WTC11 (cell line): ENCODE measurements at regions not wholly inside any gene's neighbourhood (a gene's known extent, or its start where the extent isn't known, plus 50 kb on each side); places are given as distances from the start of the nearest gene placed in this dataset.

Experiments used
- ATAC-seq: fragments of 200-7000 bp; cut with Tn5 transposase; 2 replicates; pipeline ENCODE4 v1.10.0; 2021; ENCODE audit warnings: mild to moderate bottlenecking, moderate library complexity
- CTCF ChIA-PET: fragments of 300-600 bp; sonication (Branson Sonifier 250); formaldehyde crosslinking; loops from one replicate; lab custom pipeline; 2021; ENCODE audit warnings: antibody characterized with exemption; lab: Charles Lee
- POLR2A ChIA-PET: fragments of 350-600 bp; sonication (Branson Sonifier 250); formaldehyde crosslinking; loops from one replicate; lab custom pipeline; 2021; ENCODE audit warnings: antibody characterized with exemption; lab: Charles Lee
- DNase-seq: peaks from one replicate; pipeline ENCODE4 v3.0.0; 2021; ENCODE audit warnings: low spot score
- H3K27ac Mint-ChIP-seq: 2 replicates; pipeline ENCODE4 v1.8.0; 2021; ENCODE audit warnings: mixed read lengths
- H3K27me3 Mint-ChIP-seq: 2 replicates; pipeline ENCODE4 v1.8.0; 2021; ENCODE audit warnings: low read depth, mild to moderate bottlenecking, moderate library complexity, mixed read lengths
- H3K36me3 Mint-ChIP-seq: 2 replicates; pipeline ENCODE4 v1.8.0; 2021; ENCODE audit warnings: mixed read lengths
- H3K4me1 Mint-ChIP-seq: 2 replicates; pipeline ENCODE4 v1.8.0; 2022; ENCODE audit warnings: mixed read lengths
- H3K4me3 Mint-ChIP-seq: 2 replicates; pipeline ENCODE4 v1.8.0; 2021; ENCODE audit warnings: mild to moderate bottlenecking, moderate library complexity, mixed read lengths
- H3K9me3 Mint-ChIP-seq: 2 replicates; pipeline ENCODE4 v1.8.0; 2021; ENCODE audit warnings: mixed read lengths
- ATF1 ChIP-seq: sonication (generic); formaldehyde crosslinking; IDR thresholded peaks from 2 replicates; pipeline ENCODE4 v1.8.1; 2023; ENCODE audit warnings: mild to moderate bottlenecking, moderate library complexity, missing genetic modification reagents
- CREB1 ChIP-seq: sonication (generic); formaldehyde crosslinking; IDR thresholded peaks from 2 replicates; pipeline ENCODE4 v1.8.0; 2023; ENCODE audit warnings: mild to moderate bottlenecking, missing genetic modification reagents
- ELF4 ChIP-seq: sonication (generic); formaldehyde crosslinking; IDR thresholded peaks from 2 replicates; pipeline ENCODE4 v1.8.1; 2022; ENCODE audit warnings: low read depth, mild to moderate bottlenecking, moderate library complexity, missing genetic modification reagents
- ESRRA ChIP-seq: sonication (generic); formaldehyde crosslinking; IDR thresholded peaks from 2 replicates; pipeline ENCODE4 v1.8.1; 2022; ENCODE audit warnings: mild to moderate bottlenecking, missing genetic modification reagents, borderline replicate concordance
- FOXP1 ChIP-seq: sonication (generic); formaldehyde crosslinking; IDR thresholded peaks from 2 replicates; pipeline ENCODE4 v1.8.0; 2022; ENCODE audit warnings: missing genetic modification reagents, mild to moderate bottlenecking, moderate library complexity, borderline replicate concordance
- HMGA2 ChIP-seq: fragments of 250-450 bp; sonication (Bioruptor Pico); IDR thresholded peaks from 2 replicates; pipeline ENCODE4 v1.4.0; 2021; ENCODE audit warnings: mild to moderate bottlenecking, moderate library complexity
- MYBL2 ChIP-seq: sonication (generic); formaldehyde crosslinking; IDR thresholded peaks from 2 replicates; pipeline ENCODE4 v1.8.1; 2023; ENCODE audit warnings: mild to moderate bottlenecking, moderate library complexity, missing genetic modification reagents
- NR2C2 ChIP-seq: sonication (generic); formaldehyde crosslinking; IDR thresholded peaks from 2 replicates; pipeline ENCODE4 v1.8.0; 2022; ENCODE audit warnings: mild to moderate bottlenecking, missing genetic modification reagents
- RELA ChIP-seq: sonication (generic); formaldehyde crosslinking; IDR thresholded peaks from 2 replicates; pipeline ENCODE4 v1.8.1; 2022; ENCODE audit warnings: missing genetic modification reagents, mild to moderate bottlenecking, borderline replicate concordance
- SP1 ChIP-seq: sonication (generic); formaldehyde crosslinking; conservative IDR thresholded peaks from 2 replicates; pipeline ENCODE4 v1.8.1; 2022; ENCODE audit warnings: missing genetic modification reagents
- ZNF219 ChIP-seq: sonication (generic); formaldehyde crosslinking; IDR thresholded peaks from 2 replicates; pipeline ENCODE4 v1.8.0; 2023; ENCODE audit warnings: missing genetic modification reagents, mild to moderate bottlenecking, borderline replicate concordance
- ZNF396 ChIP-seq: fragments of 250-450 bp; sonication (Bioruptor Pico); IDR thresholded peaks from 2 replicates; pipeline ENCODE4 v1.8.0; 2021; ENCODE audit warnings: mild to moderate bottlenecking, moderate library complexity, borderline replicate concordance
- ZNF416 ChIP-seq: fragments of 250-450 bp; sonication (Bioruptor Pico); IDR thresholded peaks from 2 replicates; pipeline ENCODE4 v1.9.0; 2021; ENCODE audit warnings: mild to moderate bottlenecking, inconsistent platforms
- TF ChIP-seq, protein P1 (sequence below): fragments of 250-450 bp; sonication (Bioruptor Pico); IDR thresholded peaks from 2 replicates; pipeline ENCODE4 v1.8.0; 2021; ENCODE audit warnings: mild to moderate bottlenecking
- TF ChIP-seq, protein P2 (sequence below): sonication (generic); formaldehyde crosslinking; IDR thresholded peaks from 2 replicates; pipeline ENCODE4 v1.8.1; 2023; ENCODE audit warnings: mild to moderate bottlenecking, missing genetic modification reagents, moderate library complexity
- TF ChIP-seq, protein P3 (sequence below): sonication (generic); formaldehyde crosslinking; IDR thresholded peaks from 2 replicates; pipeline ENCODE4 v1.8.1; 2023; ENCODE audit warnings: mild to moderate bottlenecking, missing genetic modification reagents, moderate library complexity
- TF ChIP-seq, protein P4 (sequence below): sonication (generic); formaldehyde crosslinking; IDR thresholded peaks from 2 replicates; pipeline ENCODE4 v1.8.1; 2023; ENCODE audit warnings: mild to moderate bottlenecking, missing genetic modification reagents
- TF ChIP-seq, protein P5 (sequence below): sonication (generic); formaldehyde crosslinking; IDR thresholded peaks from 2 replicates; pipeline ENCODE4 v1.8.1; 2023; ENCODE audit warnings: mild to moderate bottlenecking, missing genetic modification reagents
- TF ChIP-seq, protein P6 (sequence below): sonication (generic); formaldehyde crosslinking; IDR thresholded peaks from 2 replicates; pipeline ENCODE4 v1.8.1; 2022; ENCODE audit warnings: mild to moderate bottlenecking, moderate library complexity, missing genetic modification reagents
- TF ChIP-seq, protein P7 (sequence below): fragments of 200-600 bp; IDR thresholded peaks from 2 replicates; pipeline ENCODE4 v1.8.0; 2022; ENCODE audit warnings: antibody characterized with exemption

DNA sequence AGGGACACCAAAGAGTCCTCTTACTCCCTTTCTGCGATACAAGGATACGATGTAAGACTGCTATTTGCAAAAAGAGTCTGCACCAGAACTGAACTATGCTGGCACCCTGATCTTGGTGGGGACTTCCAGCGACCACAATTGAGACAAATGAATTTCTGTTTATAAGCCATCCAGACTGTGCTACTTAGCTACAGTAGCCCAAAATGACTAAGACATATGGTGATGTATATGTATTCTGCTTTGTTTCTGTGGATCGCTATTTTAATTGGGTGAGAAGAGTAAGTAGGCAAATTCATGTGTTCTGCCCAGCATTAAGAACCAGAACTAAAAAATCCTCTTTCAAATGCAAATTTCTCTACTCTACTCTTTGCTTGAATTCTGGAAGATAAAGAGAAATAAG, 720.9 kb downstream of the DIPK2A start:
- ATAC-seq (no peak), DNase-seq (no peak)
- H3K4me3 Mint-ChIP-seq = no peak overlapping the region
- H3K36me3 Mint-ChIP-seq = peaks cover 18% of the 10 kb centered on the region
- H3K27ac Mint-ChIP-seq = no peak overlapping the region; the same call in 1 of the 2 replicates
- POLR2A ChIA-PET = no interaction called here
- H3K9me3 Mint-ChIP-seq = peaks cover 24% of the 10 kb centered on the region
- TF ChIP-seq, protein P1, sequence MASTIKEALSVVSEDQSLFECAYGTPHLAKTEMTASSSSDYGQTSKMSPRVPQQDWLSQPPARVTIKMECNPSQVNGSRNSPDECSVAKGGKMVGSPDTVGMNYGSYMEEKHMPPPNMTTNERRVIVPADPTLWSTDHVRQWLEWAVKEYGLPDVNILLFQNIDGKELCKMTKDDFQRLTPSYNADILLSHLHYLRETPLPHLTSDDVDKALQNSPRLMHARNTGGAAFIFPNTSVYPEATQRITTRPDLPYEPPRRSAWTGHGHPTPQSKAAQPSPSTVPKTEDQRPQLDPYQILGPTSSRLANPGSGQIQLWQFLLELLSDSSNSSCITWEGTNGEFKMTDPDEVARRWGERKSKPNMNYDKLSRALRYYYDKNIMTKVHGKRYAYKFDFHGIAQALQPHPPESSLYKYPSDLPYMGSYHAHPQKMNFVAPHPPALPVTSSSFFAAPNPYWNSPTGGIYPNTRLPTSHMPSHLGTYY (CRISPR knock-in tag) = no peak
- TF ChIP-seq RELA (CRISPR knock-in tag) = no peak
- no peak for TF ChIP-seq ELF4 (CRISPR knock-in tag)
- TF ChIP-seq, protein P2, sequence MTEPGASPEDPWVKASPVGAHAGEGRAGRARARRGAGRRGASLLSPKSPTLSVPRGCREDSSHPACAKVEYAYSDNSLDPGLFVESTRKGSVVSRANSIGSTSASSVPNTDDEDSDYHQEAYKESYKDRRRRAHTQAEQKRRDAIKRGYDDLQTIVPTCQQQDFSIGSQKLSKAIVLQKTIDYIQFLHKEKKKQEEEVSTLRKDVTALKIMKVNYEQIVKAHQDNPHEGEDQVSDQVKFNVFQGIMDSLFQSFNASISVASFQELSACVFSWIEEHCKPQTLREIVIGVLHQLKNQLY (CRISPR knock-in tag) = no peak
- TF ChIP-seq, protein P3, sequence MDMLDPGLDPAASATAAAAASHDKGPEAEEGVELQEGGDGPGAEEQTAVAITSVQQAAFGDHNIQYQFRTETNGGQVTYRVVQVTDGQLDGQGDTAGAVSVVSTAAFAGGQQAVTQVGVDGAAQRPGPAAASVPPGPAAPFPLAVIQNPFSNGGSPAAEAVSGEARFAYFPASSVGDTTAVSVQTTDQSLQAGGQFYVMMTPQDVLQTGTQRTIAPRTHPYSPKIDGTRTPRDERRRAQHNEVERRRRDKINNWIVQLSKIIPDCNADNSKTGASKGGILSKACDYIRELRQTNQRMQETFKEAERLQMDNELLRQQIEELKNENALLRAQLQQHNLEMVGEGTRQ (CRISPR knock-in tag) = no peak
- no peak for TF ChIP-seq ZNF396 (CRISPR knock-in tag)
- TF ChIP-seq, protein P4, sequence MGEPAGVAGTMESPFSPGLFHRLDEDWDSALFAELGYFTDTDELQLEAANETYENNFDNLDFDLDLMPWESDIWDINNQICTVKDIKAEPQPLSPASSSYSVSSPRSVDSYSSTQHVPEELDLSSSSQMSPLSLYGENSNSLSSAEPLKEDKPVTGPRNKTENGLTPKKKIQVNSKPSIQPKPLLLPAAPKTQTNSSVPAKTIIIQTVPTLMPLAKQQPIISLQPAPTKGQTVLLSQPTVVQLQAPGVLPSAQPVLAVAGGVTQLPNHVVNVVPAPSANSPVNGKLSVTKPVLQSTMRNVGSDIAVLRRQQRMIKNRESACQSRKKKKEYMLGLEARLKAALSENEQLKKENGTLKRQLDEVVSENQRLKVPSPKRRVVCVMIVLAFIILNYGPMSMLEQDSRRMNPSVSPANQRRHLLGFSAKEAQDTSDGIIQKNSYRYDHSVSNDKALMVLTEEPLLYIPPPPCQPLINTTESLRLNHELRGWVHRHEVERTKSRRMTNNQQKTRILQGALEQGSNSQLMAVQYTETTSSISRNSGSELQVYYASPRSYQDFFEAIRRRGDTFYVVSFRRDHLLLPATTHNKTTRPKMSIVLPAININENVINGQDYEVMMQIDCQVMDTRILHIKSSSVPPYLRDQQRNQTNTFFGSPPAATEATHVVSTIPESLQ (CRISPR knock-in tag) = no peak
- TF ChIP-seq, protein P5, sequence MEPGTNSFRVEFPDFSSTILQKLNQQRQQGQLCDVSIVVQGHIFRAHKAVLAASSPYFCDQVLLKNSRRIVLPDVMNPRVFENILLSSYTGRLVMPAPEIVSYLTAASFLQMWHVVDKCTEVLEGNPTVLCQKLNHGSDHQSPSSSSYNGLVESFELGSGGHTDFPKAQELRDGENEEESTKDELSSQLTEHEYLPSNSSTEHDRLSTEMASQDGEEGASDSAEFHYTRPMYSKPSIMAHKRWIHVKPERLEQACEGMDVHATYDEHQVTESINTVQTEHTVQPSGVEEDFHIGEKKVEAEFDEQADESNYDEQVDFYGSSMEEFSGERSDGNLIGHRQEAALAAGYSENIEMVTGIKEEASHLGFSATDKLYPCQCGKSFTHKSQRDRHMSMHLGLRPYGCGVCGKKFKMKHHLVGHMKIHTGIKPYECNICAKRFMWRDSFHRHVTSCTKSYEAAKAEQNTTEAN (CRISPR knock-in tag) = no peak
- no peak for TF ChIP-seq ZNF416
- TF ChIP-seq ESRRA (CRISPR knock-in tag) = no peak
- TF ChIP-seq FOXP1 (CRISPR knock-in tag) = no peak
- no peak for TF ChIP-seq ZNF219 (CRISPR knock-in tag)
- TF ChIP-seq CREB1 (CRISPR knock-in tag) = no peak
- TF ChIP-seq MYBL2 (CRISPR knock-in tag) = no peak
- TF ChIP-seq, protein P6, sequence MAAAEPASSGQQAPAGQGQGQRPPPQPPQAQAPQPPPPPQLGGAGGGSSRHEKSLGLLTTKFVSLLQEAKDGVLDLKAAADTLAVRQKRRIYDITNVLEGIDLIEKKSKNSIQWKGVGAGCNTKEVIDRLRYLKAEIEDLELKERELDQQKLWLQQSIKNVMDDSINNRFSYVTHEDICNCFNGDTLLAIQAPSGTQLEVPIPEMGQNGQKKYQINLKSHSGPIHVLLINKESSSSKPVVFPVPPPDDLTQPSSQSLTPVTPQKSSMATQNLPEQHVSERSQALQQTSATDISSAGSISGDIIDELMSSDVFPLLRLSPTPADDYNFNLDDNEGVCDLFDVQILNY = no peak
- TF ChIP-seq, protein P7, sequence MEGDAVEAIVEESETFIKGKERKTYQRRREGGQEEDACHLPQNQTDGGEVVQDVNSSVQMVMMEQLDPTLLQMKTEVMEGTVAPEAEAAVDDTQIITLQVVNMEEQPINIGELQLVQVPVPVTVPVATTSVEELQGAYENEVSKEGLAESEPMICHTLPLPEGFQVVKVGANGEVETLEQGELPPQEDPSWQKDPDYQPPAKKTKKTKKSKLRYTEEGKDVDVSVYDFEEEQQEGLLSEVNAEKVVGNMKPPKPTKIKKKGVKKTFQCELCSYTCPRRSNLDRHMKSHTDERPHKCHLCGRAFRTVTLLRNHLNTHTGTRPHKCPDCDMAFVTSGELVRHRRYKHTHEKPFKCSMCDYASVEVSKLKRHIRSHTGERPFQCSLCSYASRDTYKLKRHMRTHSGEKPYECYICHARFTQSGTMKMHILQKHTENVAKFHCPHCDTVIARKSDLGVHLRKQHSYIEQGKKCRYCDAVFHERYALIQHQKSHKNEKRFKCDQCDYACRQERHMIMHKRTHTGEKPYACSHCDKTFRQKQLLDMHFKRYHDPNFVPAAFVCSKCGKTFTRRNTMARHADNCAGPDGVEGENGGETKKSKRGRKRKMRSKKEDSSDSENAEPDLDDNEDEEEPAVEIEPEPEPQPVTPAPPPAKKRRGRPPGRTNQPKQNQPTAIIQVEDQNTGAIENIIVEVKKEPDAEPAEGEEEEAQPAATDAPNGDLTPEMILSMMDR = no peak
- no peak for TF ChIP-seq SP1 (CRISPR knock-in tag)
- no peak for TF ChIP-seq HMGA2 (CRISPR knock-in tag)
- no peak for TF ChIP-seq ATF1
- TF ChIP-seq NR2C2 = no peak
- no peaks in the 10 kb centered on the region for H3K27me3 Mint-ChIP-seq
- H3K4me1 Mint-ChIP-seq = peaks cover 10% of the 10 kb centered on the region
- CTCF ChIA-PET = no interaction called here
